ENCODE measurements at regions not wholly inside any gene's neighbourhood (a gene's known extent, or its start where the extent isn't known, plus 50 kb on each side); places are given as distances from the start of the nearest gene placed in this dataset.

GRCh38 chr4:144509088-144510015 lies 136.6 kb upstream of the HHIP start:
- ChIA-PET POLR2A (no interaction called here), CTCF (no interaction called here)
- Mint-ChIP-seq H3K36me3 (no peaks in the 10 kb centered on the region), H3K4me1 (ENCODE audit: low read depth) (no peaks in the 10 kb centered on the region), H3K4me3 (no peak overlapping the region), H3K27ac (no peak overlapping the region), H3K27me3 (no peaks in the 10 kb centered on the region), H3K9me3 (no peaks in the 10 kb centered on the region)
- intact Hi-C loops (cut with micrococcal nuclease) = no loop called here
- DNase-seq = no peak

- Mint-ChIP-seq H3K4me1 (ENCODE audit: low read depth) (no peaks in the 10 kb centered on the region), H3K27ac (no peak overlapping the region), H3K9me3 (no peaks in the 10 kb centered on the region), H3K4me3 (no peak overlapping the region), H3K27me3 (no peaks in the 10 kb centered on the region), H3K36me3 (no peaks in the 10 kb centered on the region)
- POLR2A ChIA-PET = no interaction called here
- no peak for DNase-seq
- CTCF ChIA-PET = no interaction called here
- intact Hi-C loops (cut with micrococcal nuclease) = no loop called here
Observed at GRCh38 chr4:144514736-144515135, 131.2 kb upstream of the HHIP start.

- ChIA-PET CTCF (no interaction called here), POLR2A (no interaction called here)
- H3K4me1 Mint-ChIP-seq (ENCODE audit: low read depth) = no peaks in the 10 kb centered on the region
- DNase-seq = no peak
- H3K36me3 Mint-ChIP-seq = no peaks in the 10 kb centered on the region
- H3K9me3 Mint-ChIP-seq = no peaks in the 10 kb centered on the region
- H3K27ac Mint-ChIP-seq = no peak overlapping the region
- intact Hi-C loops (cut with micrococcal nuclease) = no loop called here
- no peaks in the 10 kb centered on the region for H3K27me3 Mint-ChIP-seq
- H3K4me3 Mint-ChIP-seq = no peak overlapping the region
Observed at GRCh38 chr4:144518181-144518895, 127.6 kb upstream of the HHIP start.

GRCh38 chr4:144531841-144532240 lies 114.1 kb upstream of the HHIP start:
- no peaks in the 10 kb centered on the region for H3K27me3 Mint-ChIP-seq
- no peak for DNase-seq
- POLR2A ChIA-PET = no interaction called here
- no peak overlapping the region for H3K27ac Mint-ChIP-seq
- intact Hi-C loops (cut with micrococcal nuclease) = no loop called here
- H3K9me3 Mint-ChIP-seq = no peaks in the 10 kb centered on the region
- CTCF ChIA-PET = no interaction called here
- H3K4me3 Mint-ChIP-seq = no peak overlapping the region
- no peaks in the 10 kb centered on the region for H3K36me3 Mint-ChIP-seq
- no peaks in the 10 kb centered on the region for H3K4me1 Mint-ChIP-seq (ENCODE audit: low read depth)

- H3K4me3 Mint-ChIP-seq = no peak overlapping the region
- peaks cover 7% of the 10 kb centered on the region for H3K9me3 Mint-ChIP-seq
- no peak overlapping the region for H3K27ac Mint-ChIP-seq
- POLR2A ChIA-PET = no interaction called here
- no peaks in the 10 kb centered on the region for H3K27me3 Mint-ChIP-seq
- CTCF ChIA-PET = no interaction called here
- intact Hi-C loops (cut with micrococcal nuclease) = no loop called here
- no peaks in the 10 kb centered on the region for H3K4me1 Mint-ChIP-seq (ENCODE audit: low read depth)
- H3K36me3 Mint-ChIP-seq = no peaks in the 10 kb centered on the region
- no peak for DNase-seq
Observed at GRCh38 chr4:144547678-144548298, 98.2 kb upstream of the HHIP start.

GRCh38 chr4:144556636-144557035 lies 89.3 kb upstream of the HHIP start:
- no peaks in the 10 kb centered on the region for H3K4me1 Mint-ChIP-seq (ENCODE audit: low read depth)
- no peaks in the 10 kb centered on the region for H3K27me3 Mint-ChIP-seq
- no peak for DNase-seq
- no peaks in the 10 kb centered on the region for H3K36me3 Mint-ChIP-seq
- H3K9me3 Mint-ChIP-seq = no peaks in the 10 kb centered on the region
- POLR2A ChIA-PET = no interaction called here
- CTCF ChIA-PET = interaction anchor here (0.6 kb wide), 1 partner anchor 968 kb away, joined by 4 read pairs; no protein-coding TSS in a partner anchor
- intact Hi-C loops (cut with micrococcal nuclease) = no loop called here
- no peak overlapping the region for H3K27ac Mint-ChIP-seq
- no peak overlapping the region for H3K4me3 Mint-ChIP-seq

- Mint-ChIP-seq H3K36me3 (no peaks in the 10 kb centered on the region), H3K27me3 (no peaks in the 10 kb centered on the region), H3K4me3 (no peak overlapping the region), H3K9me3 (no peaks in the 10 kb centered on the region), H3K4me1 (ENCODE audit: low read depth) (no peaks in the 10 kb centered on the region), H3K27ac (no peak overlapping the region)
- ChIA-PET POLR2A (no interaction called here), CTCF (no interaction called here)
- intact Hi-C loops (cut with micrococcal nuclease) = no loop called here
- DNase-seq = no peak
Observed at GRCh38 chr4:144557404-144557803, 88.6 kb upstream of the HHIP start.

- H3K27ac Mint-ChIP-seq = no peak overlapping the region
- H3K36me3 Mint-ChIP-seq = no peaks in the 10 kb centered on the region
- no peak overlapping the region for H3K4me3 Mint-ChIP-seq
- H3K27me3 Mint-ChIP-seq = no peaks in the 10 kb centered on the region
- H3K9me3 Mint-ChIP-seq = no peaks in the 10 kb centered on the region
- ChIA-PET CTCF (no interaction called here), POLR2A (no interaction called here)
- no peaks in the 10 kb centered on the region for H3K4me1 Mint-ChIP-seq (ENCODE audit: low read depth)
- intact Hi-C loops (cut with micrococcal nuclease) = no loop called here
- DNase-seq = no peak
Observed at GRCh38 chr4:144562019-144562705, 83.8 kb upstream of the HHIP start.

- Mint-ChIP-seq H3K27me3 (no peaks in the 10 kb centered on the region), H3K4me1 (ENCODE audit: low read depth) (no peaks in the 10 kb centered on the region), H3K36me3 (no peaks in the 10 kb centered on the region), H3K9me3 (peaks cover 2% of the 10 kb centered on the region), H3K4me3 (no peak overlapping the region), H3K27ac (no peak overlapping the region)
- no peak for DNase-seq
- ChIA-PET POLR2A (no interaction called here), CTCF (no interaction called here)
- intact Hi-C loops (cut with micrococcal nuclease) = no loop called here
Observed at GRCh38 chr4:144564358-144564757, 81.6 kb upstream of the HHIP start.

- CTCF ChIA-PET = no interaction called here
- Mint-ChIP-seq H3K36me3 (no peaks in the 10 kb centered on the region), H3K4me1 (ENCODE audit: low read depth) (no peaks in the 10 kb centered on the region), H3K27me3 (no peaks in the 10 kb centered on the region), H3K4me3 (no peak overlapping the region), H3K9me3 (peaks cover 2% of the 10 kb centered on the region), H3K27ac (no peak overlapping the region)
- POLR2A ChIA-PET = no interaction called here
- intact Hi-C loops (cut with micrococcal nuclease) = no loop called here
- DNase-seq = no peak
Observed at GRCh38 chr4:144565527-144566195, 80.3 kb upstream of the HHIP start.

GRCh38 chr4:144572660-144573059 lies 73.3 kb upstream of the HHIP start:
- H3K4me1 Mint-ChIP-seq (ENCODE audit: low read depth) = no peaks in the 10 kb centered on the region
- intact Hi-C loops (cut with micrococcal nuclease) = no loop called here
- DNase-seq = no peak
- no peaks in the 10 kb centered on the region for H3K9me3 Mint-ChIP-seq
- no peak overlapping the region for H3K27ac Mint-ChIP-seq
- no peaks in the 10 kb centered on the region for H3K36me3 Mint-ChIP-seq
- ChIA-PET CTCF (no interaction called here), POLR2A (no interaction called here)
- no peak overlapping the region for H3K4me3 Mint-ChIP-seq
- H3K27me3 Mint-ChIP-seq = no peaks in the 10 kb centered on the region

GRCh38 chr4:144574000-144574399 lies 72.0 kb upstream of the HHIP start:
- CTCF ChIA-PET = no interaction called here
- POLR2A ChIA-PET = no interaction called here
- intact Hi-C loops (cut with micrococcal nuclease) = no loop called here
- Mint-ChIP-seq H3K27ac (no peak overlapping the region), H3K27me3 (no peaks in the 10 kb centered on the region), H3K4me3 (no peak overlapping the region), H3K4me1 (ENCODE audit: low read depth) (no peaks in the 10 kb centered on the region), H3K36me3 (no peaks in the 10 kb centered on the region), H3K9me3 (no peaks in the 10 kb centered on the region)
- DNase-seq = no peak

Measured in activated CD4-positive, alpha-beta memory T cell treated with anti-CD3 and anti-CD28 coated beads for 36 hours (primary cell).